Epidermal melanocyte (primary cell): ENCODE measurements at regions not wholly inside any gene's neighbourhood (a gene's known extent, or its start where the extent isn't known, plus 50 kb on each side); places are given as distances from the start of the nearest gene placed in this dataset.

Experiments
- DNase-seq: peaks from one replicate; pipeline ENCODE4 v3.0.0; 2011; ENCODE audit warnings: low spot score; ENCODE audit not compliant: insufficient read length

- DNase-seq: no peak
Observed at GRCh38 chr20:21577551-21577950, 63.7 kb upstream of the NKX2-2 start.

- no peak for DNase-seq
Observed at GRCh38 chr20:21575981-21576740, 62.3 kb upstream of the NKX2-2 start.

- DNase-seq: no peak
Observed at GRCh38 chr20:21575167-21575566, 61.3 kb upstream of the NKX2-2 start.

GRCh38 chr20:21574443-21574842 lies 60.6 kb upstream of the NKX2-2 start:
- no peak for DNase-seq

GRCh38 chr20:21573259-21573658 lies 59.4 kb upstream of the NKX2-2 start:
- DNase-seq: no peak

GRCh38 chr20:21571841-21572690 lies 58.2 kb upstream of the NKX2-2 start:
- no peak for DNase-seq

- no peak for DNase-seq
Observed at GRCh38 chr20:21570285-21570992, 56.6 kb upstream of the NKX2-2 start.

GRCh38 chr20:21569586-21569985 lies 55.7 kb upstream of the NKX2-2 start:
- DNase-seq: no peak

GRCh38 chr20:21564127-21564773 lies 50.4 kb upstream of the NKX2-2 start:
- DNase-seq: no peak
